CD4-positive, alpha-beta T cell (primary cell): ENCODE measurements at regions not wholly inside any gene's neighbourhood (a gene's known extent, or its start where the extent isn't known, plus 50 kb on each side); places are given as distances from the start of the nearest gene placed in this dataset.
"Not testable (repeated sequence)": the region's sequence is repeated elsewhere in the genome, so short reads cannot be mapped to it uniquely, and the experiment has no call there.

Experiments used
- ATAC-seq: fragments of 200-7000 bp; cut with Tn5 transposase; one replicate; pipeline ENCODE4 v1.10.0; 2022; ENCODE audit warnings: mild to moderate bottlenecking; ENCODE audit not compliant: poor library complexity
- CTCF ChIA-PET: fragments of 350-600 bp; sonication (Branson Sonifier 250); formaldehyde crosslinking; loops from one replicate; lab custom pipeline; 2021; ENCODE audit warnings: antibody characterized with exemption, inconsistent platforms; lab: Charles Lee
- POLR2A ChIA-PET: fragments of 350-600 bp; sonication (Branson Sonifier 250); formaldehyde crosslinking; loops from one replicate; lab custom pipeline; 2021; ENCODE audit warnings: antibody characterized with exemption, inconsistent platforms; lab: Charles Lee
- DNase-seq, 14 experiments: peaks; one replicate each; pipeline ENCODE4 v3.0.0-alpha.2; 2013 to 2020; ENCODE audit warnings: mixed read lengths in 2 of 14
- H3K27ac ChIP-seq, 2 donors: one replicate each; pipeline versions ENCODE4 v1.5.1 to v1.7.0; 2013; ENCODE audit warnings: low read length in 2 of 2, low read depth in 1 of 2, mild to moderate bottlenecking in 1 of 2
- H3K27me3 ChIP-seq, 2 experiments: 1 replicate in 1 of 2; 2 replicates in 1 of 2; pipeline versions ENCODE4 v1.6.1 to v1.7.0; 2013; ENCODE audit warnings: low read length in 2 of 2, control low read depth in 1 of 2, mild to moderate bottlenecking in 1 of 2, moderate library complexity in 1 of 2; ENCODE audit not compliant: insufficient read depth in 2 of 2, control insufficient read depth in 1 of 2
- H3K36me3 ChIP-seq: one replicate; pipeline ENCODE4 v1.6.1; 2013; ENCODE audit warnings: low read length, control low read depth; ENCODE audit not compliant: insufficient read depth
- H3K4me1 ChIP-seq: one replicate; pipeline ENCODE4 v1.6.1; 2013; ENCODE audit warnings: low read length, control low read depth; ENCODE audit not compliant: insufficient read depth
- H3K4me3 ChIP-seq: one replicate; pipeline ENCODE4 v1.5.1; 2013; ENCODE audit warnings: mild to moderate bottlenecking, low read length, moderate library complexity
- H3K9me3 ChIP-seq, 2 experiments: 1 replicate in 1 of 2; 2 replicates in 1 of 2; pipeline versions ENCODE4 v1.6.1 to v1.7.0; 2013; ENCODE audit warnings: low read length in 2 of 2, mild to moderate bottlenecking in 2 of 2, control low read depth in 1 of 2, moderate library complexity in 1 of 2; ENCODE audit not compliant: control insufficient read depth in 1 of 2, insufficient read depth in 1 of 2
- H3K27ac Mint-ChIP-seq: one replicate; pipeline ENCODE4 v1.8.0; 2020; ENCODE audit warnings: mixed read lengths
- H3K27me3 Mint-ChIP-seq: one replicate; pipeline ENCODE4 v1.8.0; 2021; ENCODE audit warnings: mixed read lengths
- H3K36me3 Mint-ChIP-seq: one replicate; pipeline ENCODE4 v1.8.0; 2021; ENCODE audit warnings: low read depth, mixed read lengths
- H3K4me1 Mint-ChIP-seq: one replicate; pipeline ENCODE4 v1.8.0; 2021; ENCODE audit warnings: low read depth, mixed read lengths
- H3K4me3 Mint-ChIP-seq: one replicate; pipeline ENCODE4 v1.8.0; 2020; ENCODE audit warnings: mild to moderate bottlenecking, mixed read lengths
- H3K9me3 Mint-ChIP-seq: one replicate; pipeline ENCODE4 v1.8.0; 2020; ENCODE audit warnings: mixed read lengths
- intact Hi-C, 2 experiments: fragments of 100-400 bp; cut with DNase I in 1 of 2; cut with micrococcal nuclease in 1 of 2; formaldehyde crosslinking; loops; one replicate each; pipeline versions ENCODE4 v1.15.1 to v1.9.0; 2023 to 2025; cut with DNase I, micrococcal nuclease
- TF ChIP-seq, protein P1 (sequence below): fragments of 200-600 bp; IDR thresholded peaks from one replicate; pipeline ENCODE4 v1.8.0; 2022; ENCODE audit warnings: antibody characterized with exemption, mild to moderate bottlenecking

DNA sequence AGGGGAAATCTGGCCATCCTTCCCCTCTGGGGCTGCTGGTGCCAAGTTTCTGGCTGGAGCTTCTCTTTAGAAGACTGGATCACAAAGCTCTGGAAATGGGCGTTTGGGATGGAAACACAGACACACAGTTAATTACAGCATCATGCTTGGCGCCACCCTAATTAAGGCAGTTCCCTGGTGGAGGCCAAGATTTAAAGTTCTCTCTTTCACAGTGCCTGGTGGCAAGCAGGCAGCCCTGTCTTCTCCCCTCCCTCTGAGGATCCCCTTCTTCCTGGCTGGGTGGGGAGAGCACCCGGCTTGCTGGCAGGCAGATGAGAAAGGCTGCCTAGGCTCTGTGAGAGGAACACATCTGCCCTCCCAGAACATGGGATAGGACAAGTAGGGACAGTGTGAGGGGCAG is 59.0 kb upstream of the NKD1 start:
- Histone ChIP-seq H3K4me1 (no peaks in the 10 kb centered on the region), H3K36me3 (no peaks in the 10 kb centered on the region), H3K9me3 (no peaks in the 10 kb centered on the region), H3K4me3 (no peak overlapping the region), H3K27ac (no peak overlapping the region), H3K27me3 (peaks cover 0 to 6% of the 10 kb centered on the region in 2 experiments)
- ChIA-PET CTCF (no interaction called here), POLR2A (no interaction called here)
- intact Hi-C loops = no loop called here
- peaks cover 5% of the 10 kb centered on the region for H3K27me3 Mint-ChIP-seq
- H3K9me3 Mint-ChIP-seq = no peaks in the 10 kb centered on the region
- H3K4me3 Mint-ChIP-seq = no peak overlapping the region
- no peaks in the 10 kb centered on the region for H3K36me3 Mint-ChIP-seq
- H3K4me1 Mint-ChIP-seq = no peaks in the 10 kb centered on the region
- TF ChIP-seq, protein P1, sequence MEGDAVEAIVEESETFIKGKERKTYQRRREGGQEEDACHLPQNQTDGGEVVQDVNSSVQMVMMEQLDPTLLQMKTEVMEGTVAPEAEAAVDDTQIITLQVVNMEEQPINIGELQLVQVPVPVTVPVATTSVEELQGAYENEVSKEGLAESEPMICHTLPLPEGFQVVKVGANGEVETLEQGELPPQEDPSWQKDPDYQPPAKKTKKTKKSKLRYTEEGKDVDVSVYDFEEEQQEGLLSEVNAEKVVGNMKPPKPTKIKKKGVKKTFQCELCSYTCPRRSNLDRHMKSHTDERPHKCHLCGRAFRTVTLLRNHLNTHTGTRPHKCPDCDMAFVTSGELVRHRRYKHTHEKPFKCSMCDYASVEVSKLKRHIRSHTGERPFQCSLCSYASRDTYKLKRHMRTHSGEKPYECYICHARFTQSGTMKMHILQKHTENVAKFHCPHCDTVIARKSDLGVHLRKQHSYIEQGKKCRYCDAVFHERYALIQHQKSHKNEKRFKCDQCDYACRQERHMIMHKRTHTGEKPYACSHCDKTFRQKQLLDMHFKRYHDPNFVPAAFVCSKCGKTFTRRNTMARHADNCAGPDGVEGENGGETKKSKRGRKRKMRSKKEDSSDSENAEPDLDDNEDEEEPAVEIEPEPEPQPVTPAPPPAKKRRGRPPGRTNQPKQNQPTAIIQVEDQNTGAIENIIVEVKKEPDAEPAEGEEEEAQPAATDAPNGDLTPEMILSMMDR = no peak
- ATAC-seq (no peak), DNase-seq (no peak)
- no peak overlapping the region for H3K27ac Mint-ChIP-seq

DNA sequence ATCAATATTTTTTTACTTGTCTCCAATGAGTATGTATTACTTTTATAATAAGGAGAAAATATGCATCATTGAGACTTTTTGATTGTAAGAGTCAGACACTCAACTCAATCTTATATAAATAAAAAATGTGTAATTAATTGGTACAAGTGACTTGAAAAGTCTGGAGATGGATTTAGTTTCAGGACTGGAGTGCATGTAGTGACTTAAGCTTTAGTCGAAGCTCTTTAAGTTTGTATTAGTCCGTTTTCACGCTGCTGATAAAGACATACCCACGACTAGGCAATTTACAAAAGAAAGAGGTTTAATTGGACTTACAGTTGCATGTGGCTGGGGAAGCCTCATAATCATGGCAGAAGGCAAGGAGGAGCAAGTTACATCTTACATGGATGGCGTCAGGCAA is 60.7 kb upstream of the NKD1 start:
- CTCF ChIA-PET = no interaction called here
- ATAC-seq (no peak), DNase-seq (no peak)
- Mint-ChIP-seq H3K4me3 (no peak overlapping the region), H3K27ac (no peak overlapping the region), H3K4me1 (no peaks in the 10 kb centered on the region), H3K36me3 (no peaks in the 10 kb centered on the region), H3K9me3 (no peaks in the 10 kb centered on the region), H3K27me3 (peaks cover 14% of the 10 kb centered on the region)
- H3K27ac ChIP-seq = no peak overlapping the region
- peaks cover 0 to 6% of the 10 kb centered on the region in 2 experiments for H3K27me3 ChIP-seq
- TF ChIP-seq, protein P1 = no peak
- no peaks in the 10 kb centered on the region for H3K36me3 ChIP-seq
- POLR2A ChIA-PET = no interaction called here
- H3K4me1 ChIP-seq = no peaks in the 10 kb centered on the region
- no peaks in the 10 kb centered on the region for H3K9me3 ChIP-seq
- intact Hi-C loops = no loop called here
- H3K4me3 ChIP-seq = no peak overlapping the region

DNA sequence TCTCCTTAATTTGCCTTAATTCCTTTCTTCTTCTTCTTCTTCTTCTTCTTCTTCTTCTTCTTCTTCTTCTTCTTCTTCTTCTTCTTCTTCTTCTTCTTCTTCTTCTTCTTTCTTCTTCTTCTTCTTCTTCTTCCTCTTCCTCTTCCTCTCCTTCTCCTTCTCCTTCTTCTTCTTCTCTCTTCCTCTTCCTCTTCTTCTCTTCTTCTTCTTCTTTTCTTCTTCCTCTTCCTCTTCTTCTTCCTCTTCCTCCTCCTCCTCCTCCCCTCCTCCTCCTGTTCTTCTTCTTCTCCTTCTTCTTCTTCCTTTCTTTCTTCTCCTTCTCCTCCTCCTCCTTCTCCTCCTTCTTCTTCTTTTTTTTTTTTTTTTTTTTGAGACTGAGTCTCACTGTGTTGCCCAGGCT is 62.0 kb upstream of the NKD1 start:
- H3K36me3 ChIP-seq, H3K36me3 Mint-ChIP-seq, H3K27me3 ChIP-seq, CTCF ChIA-PET, intact Hi-C loops, H3K9me3 Mint-ChIP-seq, ATAC-seq, DNase-seq, H3K27ac ChIP-seq, H3K27ac Mint-ChIP-seq, H3K4me1 Mint-ChIP-seq, H3K4me1 ChIP-seq, H3K4me3 ChIP-seq, POLR2A ChIA-PET, H3K9me3 ChIP-seq, H3K4me3 Mint-ChIP-seq: not testable (repeated sequence)
- peaks cover 14% of the 10 kb centered on the region for H3K27me3 Mint-ChIP-seq

DNA sequence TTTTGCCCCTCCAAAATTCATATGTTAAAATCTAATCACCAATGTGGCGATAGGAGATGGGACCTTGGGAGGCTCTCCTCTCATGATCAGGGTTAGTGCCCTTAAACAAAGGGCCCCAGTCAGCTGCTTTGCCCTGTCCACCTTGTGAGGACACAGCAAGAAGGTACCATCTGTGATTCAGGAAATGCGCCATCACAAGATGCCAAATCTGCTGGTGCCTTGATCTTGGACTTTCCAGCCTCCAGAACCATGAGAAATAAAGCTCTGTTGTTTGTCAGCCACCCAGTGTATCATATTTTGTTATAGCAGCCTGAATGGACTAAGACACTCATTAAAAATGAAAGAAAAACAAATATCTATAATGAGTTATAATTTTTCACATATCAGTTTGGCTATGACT is 63.0 kb upstream of the NKD1 start:
- H3K4me1 Mint-ChIP-seq = no peaks in the 10 kb centered on the region
- intact Hi-C loops = no loop called here
- peaks cover 14% of the 10 kb centered on the region for H3K27me3 Mint-ChIP-seq
- Histone ChIP-seq H3K27ac (no peak overlapping the region), H3K4me3 (no peak overlapping the region), H3K27me3 (peaks cover 0 to 6% of the 10 kb centered on the region in 2 experiments), H3K4me1 (no peaks in the 10 kb centered on the region), H3K36me3 (no peaks in the 10 kb centered on the region), H3K9me3 (no peaks in the 10 kb centered on the region)
- H3K36me3 Mint-ChIP-seq = no peaks in the 10 kb centered on the region
- H3K27ac Mint-ChIP-seq = no peak overlapping the region
- no peak overlapping the region for H3K4me3 Mint-ChIP-seq
- DNase-seq (no peak), ATAC-seq (no peak)
- POLR2A ChIA-PET = no interaction called here
- TF ChIP-seq, protein P1 = no peak
- no peaks in the 10 kb centered on the region for H3K9me3 Mint-ChIP-seq
- CTCF ChIA-PET = no interaction called here
